ENCODE measurements at regions not wholly inside any gene's neighbourhood (a gene's known extent, or its start where the extent isn't known, plus 50 kb on each side); places are given as distances from the start of the nearest gene placed in this dataset.
"Not testable (repeated sequence)": the region's sequence is repeated elsewhere in the genome, so short reads cannot be mapped to it uniquely, and the experiment has no call there.

GRCh38 chr10:108033518-108033917, 869.0 kb upstream of the SORCS1 start:
- POLR2A ChIA-PET; CTCF ChIA-PET; H3K36me3 Mint-ChIP-seq (ENCODE audit: low read depth): not testable (repeated sequence)

DNA sequence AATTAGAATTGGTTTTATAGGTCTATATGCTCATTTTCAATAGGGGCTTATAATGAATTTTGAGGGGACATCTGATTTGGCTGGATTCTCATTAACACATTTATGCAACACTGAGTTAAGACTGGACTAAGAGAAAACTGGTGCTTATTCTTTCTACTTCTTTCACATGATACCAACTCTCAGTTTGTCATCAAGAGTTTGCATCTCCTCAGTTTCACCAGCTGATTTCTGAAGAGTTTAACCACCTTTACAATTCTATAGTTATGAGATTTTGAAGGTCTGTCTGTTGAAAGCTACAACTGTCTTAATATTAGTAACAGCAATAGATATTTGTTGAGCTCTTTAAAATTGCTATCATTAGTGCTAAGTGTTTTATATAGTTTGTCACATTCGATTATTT, 867.0 kb upstream of the SORCS1 start:
- ChIA-PET CTCF (no interaction called here), POLR2A (no interaction called here)
- no peaks in the 10 kb centered on the region for H3K36me3 Mint-ChIP-seq (ENCODE audit: low read depth)
- DNase-seq: no peak
- H3K4me3 Mint-ChIP-seq: no peak overlapping the region
- no peaks in the 10 kb centered on the region for H3K27me3 Mint-ChIP-seq
- H3K4me1 Mint-ChIP-seq: no peaks in the 10 kb centered on the region
- H3K27ac Mint-ChIP-seq: no peak overlapping the region
- peaks cover 2% of the 10 kb centered on the region for H3K9me3 Mint-ChIP-seq

More at GRCh38 chr10:108033518-108033917, 869.0 kb upstream of the SORCS1 start:
- H3K27ac Mint-ChIP-seq, H3K27me3 Mint-ChIP-seq, H3K4me3 Mint-ChIP-seq, H3K9me3 Mint-ChIP-seq, DNase-seq, H3K4me1 Mint-ChIP-seq: not testable (repeated sequence)

DNA sequence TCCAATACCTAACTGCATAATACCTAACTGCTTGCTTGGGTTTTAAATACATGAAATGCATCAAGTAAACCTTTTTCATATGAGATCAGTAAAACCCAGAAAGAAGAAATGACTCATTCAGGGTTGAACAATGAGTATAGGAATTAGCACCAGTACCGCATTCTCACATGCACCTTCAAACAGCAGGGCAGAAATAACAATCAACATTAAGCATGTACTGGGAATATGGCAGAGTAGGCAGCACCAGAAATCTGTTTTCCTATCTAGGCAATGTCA, 850.3 kb upstream of the SORCS1 start:
- H3K36me3 Mint-ChIP-seq (ENCODE audit: low read depth): no peaks in the 10 kb centered on the region
- DNase-seq: no peak
- peaks cover 11% of the 10 kb centered on the region for H3K9me3 Mint-ChIP-seq
- CTCF ChIA-PET: no interaction called here
- H3K4me3 Mint-ChIP-seq: no peak overlapping the region
- peaks cover 1% of the 10 kb centered on the region for H3K4me1 Mint-ChIP-seq
- POLR2A ChIA-PET: no interaction called here
- H3K27me3 Mint-ChIP-seq: no peaks in the 10 kb centered on the region
- H3K27ac Mint-ChIP-seq: no peak overlapping the region

DNA sequence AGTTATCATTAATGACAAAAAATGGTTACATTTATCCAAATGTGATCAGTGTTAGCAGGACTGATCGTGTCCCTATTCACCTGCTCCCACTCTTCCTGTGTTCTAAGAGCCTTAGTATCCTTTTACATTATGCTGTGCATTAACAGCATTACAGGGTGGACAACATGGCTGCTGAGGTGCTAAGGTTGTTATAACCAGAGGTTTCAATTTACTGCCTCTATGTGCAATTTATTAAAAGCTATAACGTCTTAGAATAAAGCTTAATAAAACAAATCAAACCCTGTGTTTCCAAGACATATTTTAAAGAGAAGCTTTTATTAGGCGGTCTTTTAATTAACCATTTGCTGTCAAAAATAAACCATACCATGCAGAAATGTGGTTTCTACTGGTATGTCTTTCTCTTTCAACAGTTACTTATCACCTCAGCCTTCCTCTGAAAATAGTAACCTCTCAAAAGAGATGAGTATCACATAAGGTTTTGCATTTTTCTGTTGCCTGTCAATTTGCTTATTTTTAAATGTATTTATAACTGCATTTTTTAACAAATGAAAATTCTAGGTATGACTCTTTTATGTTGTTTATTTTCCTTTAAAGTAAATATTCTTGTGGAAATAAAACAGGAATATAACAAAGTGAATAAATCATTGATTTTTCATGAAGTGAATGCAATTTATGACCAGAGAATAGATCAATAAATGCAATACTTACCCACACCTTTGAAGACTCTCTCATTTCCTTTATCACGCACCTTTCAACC, 849.8 kb upstream of the SORCS1 start:
- Mint-ChIP-seq H3K36me3 (ENCODE audit: low read depth) (no peaks in the 10 kb centered on the region), H3K4me3 (no peak overlapping the region), H3K9me3 (peaks cover 13% of the 10 kb centered on the region), H3K27me3 (no peaks in the 10 kb centered on the region), H3K4me1 (peaks cover 1% of the 10 kb centered on the region), H3K27ac (no peak overlapping the region)
- ChIA-PET POLR2A (no interaction called here), CTCF (no interaction called here)
- no peak for DNase-seq

DNA sequence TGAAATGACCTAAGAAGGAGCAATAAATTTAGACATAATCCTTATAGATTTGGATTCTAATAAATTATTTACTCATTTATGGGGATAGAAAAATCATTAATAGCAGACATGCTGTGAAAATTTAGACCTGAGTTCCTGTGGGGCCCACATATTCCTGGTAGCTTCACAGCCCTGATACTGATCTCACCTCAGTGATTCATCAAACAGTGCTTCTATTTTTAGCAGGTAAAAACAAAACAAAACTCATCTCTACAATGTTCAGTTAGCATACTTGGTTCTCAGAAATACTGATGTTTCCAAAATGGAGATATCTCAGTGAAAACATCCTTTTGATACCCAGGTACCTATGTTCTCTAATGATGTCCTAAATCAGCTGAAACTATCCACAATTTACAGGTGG, 841.1 kb upstream of the SORCS1 start:
- CTCF ChIA-PET: no interaction called here
- H3K27me3 Mint-ChIP-seq: no peaks in the 10 kb centered on the region
- peaks cover 2% of the 10 kb centered on the region for H3K4me1 Mint-ChIP-seq
- POLR2A ChIA-PET: no interaction called here
- H3K27ac Mint-ChIP-seq: no peak overlapping the region
- H3K9me3 Mint-ChIP-seq: peaks cover 25% of the 10 kb centered on the region
- H3K4me3 Mint-ChIP-seq: no peak overlapping the region
- no peak for DNase-seq
- no peaks in the 10 kb centered on the region for H3K36me3 Mint-ChIP-seq (ENCODE audit: low read depth)

GRCh38 chr10:108003576-108003975, 839.1 kb upstream of the SORCS1 start:
- ChIA-PET CTCF (no interaction called here), POLR2A (no interaction called here)
- Mint-ChIP-seq H3K36me3 (ENCODE audit: low read depth) (no peaks in the 10 kb centered on the region), H3K27me3 (no peaks in the 10 kb centered on the region), H3K4me1 (peaks cover 2% of the 10 kb centered on the region), H3K27ac (no peak overlapping the region), H3K9me3 (peaks cover 21% of the 10 kb centered on the region), H3K4me3 (no peak overlapping the region)
- DNase-seq: no peak

DNA sequence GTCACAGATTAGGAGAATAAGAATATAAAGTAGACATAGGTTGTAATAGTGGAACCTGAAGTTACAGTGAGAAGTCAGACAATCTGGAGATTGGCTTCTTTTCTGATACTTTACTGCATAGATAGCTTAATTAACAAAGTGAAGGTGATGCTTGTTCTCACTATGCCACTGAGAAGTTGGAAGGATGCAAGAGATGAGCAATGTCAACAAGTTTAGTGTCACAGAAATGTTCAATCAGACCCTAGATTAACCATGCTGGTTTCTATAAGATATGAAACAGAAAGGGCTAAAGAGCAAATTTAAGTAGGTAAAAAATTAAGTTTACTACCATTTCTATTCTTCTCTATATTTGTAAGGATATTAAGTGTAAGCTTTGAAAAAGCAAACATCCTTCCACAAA, 838.6 kb upstream of the SORCS1 start:
- no peak overlapping the region for H3K27ac Mint-ChIP-seq
- H3K4me3 Mint-ChIP-seq: no peak overlapping the region
- peaks cover 2% of the 10 kb centered on the region for H3K4me1 Mint-ChIP-seq
- no peaks in the 10 kb centered on the region for H3K27me3 Mint-ChIP-seq
- no peaks in the 10 kb centered on the region for H3K36me3 Mint-ChIP-seq (ENCODE audit: low read depth)
- POLR2A ChIA-PET: no interaction called here
- CTCF ChIA-PET: no interaction called here
- DNase-seq: no peak
- H3K9me3 Mint-ChIP-seq: peaks cover 17% of the 10 kb centered on the region

GRCh38 chr10:108000365-108000764, 835.9 kb upstream of the SORCS1 start:
- ChIA-PET CTCF (no interaction called here), POLR2A (no interaction called here)
- Mint-ChIP-seq H3K4me3 (no peak overlapping the region), H3K27ac (no peak overlapping the region), H3K4me1 (no peaks in the 10 kb centered on the region), H3K9me3 (peaks cover 6% of the 10 kb centered on the region), H3K36me3 (ENCODE audit: low read depth) (no peaks in the 10 kb centered on the region), H3K27me3 (no peaks in the 10 kb centered on the region)
- no peak for DNase-seq

GRCh38 chr10:107994621-107995270, 830.2 kb upstream of the SORCS1 start:
- no peaks in the 10 kb centered on the region for H3K36me3 Mint-ChIP-seq (ENCODE audit: low read depth)
- no peaks in the 10 kb centered on the region for H3K4me1 Mint-ChIP-seq
- H3K27ac Mint-ChIP-seq: no peak overlapping the region
- CTCF ChIA-PET: no interaction called here
- H3K9me3 Mint-ChIP-seq: no peaks in the 10 kb centered on the region
- POLR2A ChIA-PET: no interaction called here
- no peak overlapping the region for H3K4me3 Mint-ChIP-seq
- no peak for DNase-seq
- H3K27me3 Mint-ChIP-seq: no peaks in the 10 kb centered on the region

DNA sequence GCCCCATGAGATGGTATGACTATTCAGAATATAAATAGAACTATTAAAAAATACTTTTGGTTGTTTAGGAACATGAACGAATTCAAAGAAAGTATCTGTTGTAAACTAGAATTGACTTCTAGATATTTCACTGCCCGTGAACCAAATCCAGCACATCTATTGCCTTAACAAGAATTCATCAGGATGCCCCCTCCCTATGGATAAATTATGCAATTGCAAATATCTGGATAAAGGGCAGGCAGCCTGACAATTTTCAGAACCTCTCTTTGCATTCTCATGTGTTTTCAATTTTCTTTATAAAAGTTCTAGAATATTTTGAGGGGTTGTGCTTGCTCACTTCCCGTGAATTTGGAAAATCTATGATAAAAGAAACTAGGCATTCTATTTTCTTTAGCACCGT, 822.1 kb upstream of the SORCS1 start:
- Mint-ChIP-seq H3K36me3 (ENCODE audit: low read depth) (no peaks in the 10 kb centered on the region), H3K27ac (no peak overlapping the region), H3K27me3 (no peaks in the 10 kb centered on the region), H3K4me3 (no peak overlapping the region), H3K9me3 (peaks cover 13% of the 10 kb centered on the region), H3K4me1 (no peaks in the 10 kb centered on the region)
- POLR2A ChIA-PET: no interaction called here
- CTCF ChIA-PET: no interaction called here
- no peak for DNase-seq

- DNase-seq: no peak
- ChIA-PET CTCF (no interaction called here), POLR2A (no interaction called here)
- no peaks in the 10 kb centered on the region for H3K4me1 Mint-ChIP-seq
- no peaks in the 10 kb centered on the region for H3K36me3 Mint-ChIP-seq (ENCODE audit: low read depth)
- H3K9me3 Mint-ChIP-seq: peaks cover 13% of the 10 kb centered on the region
- H3K27me3 Mint-ChIP-seq: no peaks in the 10 kb centered on the region
- no peak overlapping the region for H3K27ac Mint-ChIP-seq
- no peak overlapping the region for H3K4me3 Mint-ChIP-seq
These were observed 820.1 kb upstream of the SORCS1 start for GRCh38 chr10:107984581-107984980.

- H3K27me3 Mint-ChIP-seq: no peaks in the 10 kb centered on the region
- ChIA-PET CTCF (no interaction called here), POLR2A (no interaction called here)
- no peak for DNase-seq
- H3K4me1 Mint-ChIP-seq: no peaks in the 10 kb centered on the region
- peaks cover 13% of the 10 kb centered on the region for H3K9me3 Mint-ChIP-seq
- no peak overlapping the region for H3K27ac Mint-ChIP-seq
- no peak overlapping the region for H3K4me3 Mint-ChIP-seq
- H3K36me3 Mint-ChIP-seq (ENCODE audit: low read depth): no peaks in the 10 kb centered on the region
These were observed 819.6 kb upstream of the SORCS1 start for GRCh38 chr10:107984149-107984548.

GRCh38 chr10:107978455-107978854, 813.9 kb upstream of the SORCS1 start:
- H3K4me3 Mint-ChIP-seq: no peak overlapping the region
- peaks cover 18% of the 10 kb centered on the region for H3K9me3 Mint-ChIP-seq
- H3K4me1 Mint-ChIP-seq: no peaks in the 10 kb centered on the region
- no peaks in the 10 kb centered on the region for H3K36me3 Mint-ChIP-seq (ENCODE audit: low read depth)
- POLR2A ChIA-PET: no interaction called here
- no peaks in the 10 kb centered on the region for H3K27me3 Mint-ChIP-seq
- H3K27ac Mint-ChIP-seq: no peak overlapping the region
- CTCF ChIA-PET: no interaction called here
- DNase-seq: no peak

- Mint-ChIP-seq H3K27me3 (no peaks in the 10 kb centered on the region), H3K4me1 (no peaks in the 10 kb centered on the region)
- CTCF ChIA-PET: no interaction called here
These were observed 807.5 kb upstream of the SORCS1 start for GRCh38 chr10:107971973-107972372.

More at GRCh38 chr10:107971973-107972372, 807.5 kb upstream of the SORCS1 start:
- POLR2A ChIA-PET: no interaction called here
- H3K4me3 Mint-ChIP-seq: no peak overlapping the region
- no peak for DNase-seq
- peaks cover 19% of the 10 kb centered on the region for H3K9me3 Mint-ChIP-seq
- H3K36me3 Mint-ChIP-seq (ENCODE audit: low read depth): no peaks in the 10 kb centered on the region
- no peak overlapping the region for H3K27ac Mint-ChIP-seq
